ENCODE measurements at regions not wholly inside any gene's neighbourhood (a gene's known extent, or its start where the extent isn't known, plus 50 kb on each side); places are given as distances from the start of the nearest gene placed in this dataset.
A peak's percentile ranks its signal among the peaks of the same experiment; 100 is the strongest.
"Not testable (repeated sequence)": the region's sequence is repeated elsewhere in the genome, so short reads cannot be mapped to it uniquely, and the experiment has no call there.

GRCh38 chr11:104679258-104679657, 219.0 kb downstream of the CASP12 start:
- H3K4me3 Mint-ChIP-seq = no peak overlapping the region
- H3K36me3 Mint-ChIP-seq = peaks cover 13% of the 10 kb centered on the region
- POLR2A ChIA-PET = no interaction called here
- ATAC-seq (ENCODE audit: low read depth) (no peak), DNase-seq (no peak)
- H3K9me3 Mint-ChIP-seq = peaks cover 10% of the 10 kb centered on the region
- H3K27me3 Mint-ChIP-seq = no peaks in the 10 kb centered on the region
- H3K4me1 Mint-ChIP-seq = no peaks in the 10 kb centered on the region
- H3K27ac Mint-ChIP-seq = no peak overlapping the region

GRCh38 chr11:104678408-104678807, 219.9 kb downstream of the CASP12 start:
- H3K9me3 Mint-ChIP-seq = peaks cover 11% of the 10 kb centered on the region
- no peak overlapping the region for H3K4me3 Mint-ChIP-seq
- POLR2A ChIA-PET = no interaction called here
- DNase-seq = no peak
- H3K27ac Mint-ChIP-seq = no peak overlapping the region
- H3K27me3 Mint-ChIP-seq = no peaks in the 10 kb centered on the region
- no peaks in the 10 kb centered on the region for H3K4me1 Mint-ChIP-seq
- ATAC-seq (ENCODE audit: low read depth) = no peak
- peaks cover 14% of the 10 kb centered on the region for H3K36me3 Mint-ChIP-seq

GRCh38 chr11:104677069-104677468, 221.2 kb downstream of the CASP12 start:
- Mint-ChIP-seq H3K9me3 (peaks cover 14% of the 10 kb centered on the region), H3K36me3 (peaks cover 16% of the 10 kb centered on the region)
- POLR2A ChIA-PET; H3K27ac Mint-ChIP-seq; H3K27me3 Mint-ChIP-seq; H3K4me1 Mint-ChIP-seq; DNase-seq; ATAC-seq (ENCODE audit: low read depth); H3K4me3 Mint-ChIP-seq: not testable (repeated sequence)

- Mint-ChIP-seq H3K4me1 (peaks cover 13% of the 10 kb centered on the region), H3K9me3 (peaks cover 16% of the 10 kb centered on the region), H3K36me3 (peaks cover 20% of the 10 kb centered on the region), H3K4me3 (no peak overlapping the region), H3K27ac (no peak overlapping the region), H3K27me3 (no peaks in the 10 kb centered on the region)
- DNase-seq (no peak), ATAC-seq (ENCODE audit: low read depth) (no peak)
- POLR2A ChIA-PET = no interaction called here
Measured at GRCh38 chr11:104672897-104673296, 225.4 kb downstream of the CASP12 start.

GRCh38 chr11:104668797-104669463, 229.3 kb downstream of the CASP12 start:
- Mint-ChIP-seq H3K4me1 (peaks cover 13% of the 10 kb centered on the region), H3K27ac (no peak overlapping the region), H3K27me3 (no peaks in the 10 kb centered on the region), H3K4me3 (no peak overlapping the region), H3K36me3 (peaks cover 11% of the 10 kb centered on the region), H3K9me3 (peaks cover 9% of the 10 kb centered on the region)
- no peak for DNase-seq
- no peak for ATAC-seq (ENCODE audit: low read depth)
- POLR2A ChIA-PET = no interaction called here

- Mint-ChIP-seq H3K4me3 (no peak overlapping the region), H3K27me3 (no peaks in the 10 kb centered on the region), H3K9me3 (peaks cover 5% of the 10 kb centered on the region), H3K4me1 (peaks cover 12% of the 10 kb centered on the region), H3K27ac (no peak overlapping the region), H3K36me3 (peaks cover 9% of the 10 kb centered on the region)
- ATAC-seq (ENCODE audit: low read depth) = no peak
- DNase-seq = no peak
- POLR2A ChIA-PET = no interaction called here
Measured at GRCh38 chr11:104666624-104667023, 231.6 kb downstream of the CASP12 start.

- no peak for ATAC-seq (ENCODE audit: low read depth)
- DNase-seq = no peak
- POLR2A ChIA-PET = no interaction called here
- peaks cover 8% of the 10 kb centered on the region for H3K4me1 Mint-ChIP-seq
- no peaks in the 10 kb centered on the region for H3K27me3 Mint-ChIP-seq
- no peak overlapping the region for H3K27ac Mint-ChIP-seq
- peaks cover 6% of the 10 kb centered on the region for H3K36me3 Mint-ChIP-seq
- no peak overlapping the region for H3K4me3 Mint-ChIP-seq
- H3K9me3 Mint-ChIP-seq = peaks cover 2% of the 10 kb centered on the region
Measured at GRCh38 chr11:104665641-104666040, 232.6 kb downstream of the CASP12 start.

GRCh38 chr11:104663190-104664140, 234.8 kb downstream of the CASP12 start:
- Mint-ChIP-seq H3K9me3 (peaks cover 7% of the 10 kb centered on the region), H3K27me3 (no peaks in the 10 kb centered on the region), H3K36me3 (peaks cover 12% of the 10 kb centered on the region), H3K27ac (no peak overlapping the region), H3K4me1 (peaks cover 1% of the 10 kb centered on the region), H3K4me3 (no peak overlapping the region)
- POLR2A ChIA-PET = no interaction called here
- no peak for DNase-seq
- ATAC-seq (ENCODE audit: low read depth) = no peak

GRCh38 chr11:104661901-104662300, 236.4 kb downstream of the CASP12 start:
- H3K27ac Mint-ChIP-seq = no peak overlapping the region

GRCh38 chr11:104661471-104661870, 236.8 kb downstream of the CASP12 start:
- Mint-ChIP-seq H3K36me3 (peaks cover 14% of the 10 kb centered on the region), H3K27ac (no peak overlapping the region), H3K9me3 (peaks cover 7% of the 10 kb centered on the region), H3K4me1 (peaks cover 14% of the 10 kb centered on the region), H3K27me3 (no peaks in the 10 kb centered on the region), H3K4me3 (no peak overlapping the region)
- DNase-seq = no peak
- POLR2A ChIA-PET = no interaction called here
- ATAC-seq (ENCODE audit: low read depth) = no peak

More at GRCh38 chr11:104661901-104662300, 236.4 kb downstream of the CASP12 start:
- Mint-ChIP-seq H3K4me3 (no peak overlapping the region), H3K27me3 (no peaks in the 10 kb centered on the region), H3K9me3 (peaks cover 7% of the 10 kb centered on the region), H3K4me1 (peaks cover 10% of the 10 kb centered on the region), H3K36me3 (peaks cover 14% of the 10 kb centered on the region)
- DNase-seq (no peak), ATAC-seq (ENCODE audit: low read depth) (no peak)
- POLR2A ChIA-PET = no interaction called here

GRCh38 chr11:104658177-104658576, 240.1 kb downstream of the CASP12 start:
- Mint-ChIP-seq H3K4me3 (no peak overlapping the region), H3K4me1 (peaks cover 28% of the 10 kb centered on the region), H3K27me3 (no peaks in the 10 kb centered on the region), H3K27ac (no peak overlapping the region), H3K9me3 (peaks cover 10% of the 10 kb centered on the region), H3K36me3 (peaks cover 17% of the 10 kb centered on the region)
- ATAC-seq (ENCODE audit: low read depth) = no peak
- POLR2A ChIA-PET = no interaction called here
- no peak for DNase-seq

GRCh38 chr11:104657083-104657482, 241.2 kb downstream of the CASP12 start:
- DNase-seq (no peak), ATAC-seq (ENCODE audit: low read depth) (peak; percentile 72)
- H3K9me3 Mint-ChIP-seq = peaks cover 10% of the 10 kb centered on the region
- peaks cover 30% of the 10 kb centered on the region for H3K4me1 Mint-ChIP-seq
- peaks cover 20% of the 10 kb centered on the region for H3K36me3 Mint-ChIP-seq
- no peaks in the 10 kb centered on the region for H3K27me3 Mint-ChIP-seq
- peak overlapping the region; percentile 44 for H3K27ac Mint-ChIP-seq
- POLR2A ChIA-PET = no interaction called here
- H3K4me3 Mint-ChIP-seq = peak overlapping the region; percentile 26

GRCh38 chr11:104655066-104655465, 243.2 kb downstream of the CASP12 start:
- Mint-ChIP-seq H3K27me3 (no peaks in the 10 kb centered on the region), H3K36me3 (peaks cover 23% of the 10 kb centered on the region), H3K4me1 (peaks cover 30% of the 10 kb centered on the region), H3K9me3 (peaks cover 15% of the 10 kb centered on the region), H3K4me3 (no peak overlapping the region), H3K27ac (no peak overlapping the region)
- DNase-seq (no peak), ATAC-seq (ENCODE audit: low read depth) (no peak)
- POLR2A ChIA-PET = no interaction called here
